ENCODE measurements at regions not wholly inside any gene's neighbourhood (a gene's known extent, or its start where the extent isn't known, plus 50 kb on each side); places are given as distances from the start of the nearest gene placed in this dataset.
"Not testable (repeated sequence)": the region's sequence is repeated elsewhere in the genome, so short reads cannot be mapped to it uniquely, and the experiment has no call there.

- H3K4me1 Mint-ChIP-seq (ENCODE audit: low read depth); DNase-seq (ENCODE audit: low spot score); H3K27me3 Mint-ChIP-seq (ENCODE audit: low read depth); H3K36me3 Mint-ChIP-seq (ENCODE audit: low read depth); intact Hi-C loops (cut with micrococcal nuclease); H3K27ac Mint-ChIP-seq; H3K4me3 Mint-ChIP-seq (ENCODE audit: low read depth); H3K9me3 Mint-ChIP-seq: not testable (repeated sequence)
Observed at GRCh38 chr13:58958097-58958496, 1205.6 kb downstream of the DIAPH3 start.

- H3K9me3 Mint-ChIP-seq = no peaks in the 10 kb centered on the region
- no peak overlapping the region for H3K4me3 Mint-ChIP-seq (ENCODE audit: low read depth)
- no peaks in the 10 kb centered on the region for H3K36me3 Mint-ChIP-seq (ENCODE audit: low read depth)
- H3K27me3 Mint-ChIP-seq (ENCODE audit: low read depth) = no peaks in the 10 kb centered on the region
- no peaks in the 10 kb centered on the region for H3K4me1 Mint-ChIP-seq (ENCODE audit: low read depth)
- intact Hi-C loops (cut with micrococcal nuclease) = no loop called here
- H3K27ac Mint-ChIP-seq = no peak overlapping the region
- DNase-seq (ENCODE audit: low spot score) = no peak
Observed at GRCh38 chr13:58960888-58961287, 1202.8 kb downstream of the DIAPH3 start.

- intact Hi-C loops (cut with micrococcal nuclease) = no loop called here
- Mint-ChIP-seq H3K9me3 (peaks cover 1% of the 10 kb centered on the region), H3K4me1 (ENCODE audit: low read depth) (no peaks in the 10 kb centered on the region), H3K27me3 (ENCODE audit: low read depth) (no peaks in the 10 kb centered on the region), H3K27ac (no peak overlapping the region), H3K4me3 (ENCODE audit: low read depth) (no peak overlapping the region), H3K36me3 (ENCODE audit: low read depth) (no peaks in the 10 kb centered on the region)
- DNase-seq (ENCODE audit: low spot score) = no peak
Observed at GRCh38 chr13:58963321-58963720, 1200.4 kb downstream of the DIAPH3 start.

- DNase-seq (ENCODE audit: low spot score) = no peak
- Mint-ChIP-seq H3K27me3 (ENCODE audit: low read depth) (no peaks in the 10 kb centered on the region), H3K4me1 (ENCODE audit: low read depth) (no peaks in the 10 kb centered on the region), H3K4me3 (ENCODE audit: low read depth) (no peak overlapping the region), H3K9me3 (peaks cover 4% of the 10 kb centered on the region), H3K27ac (no peak overlapping the region), H3K36me3 (ENCODE audit: low read depth) (no peaks in the 10 kb centered on the region)
- intact Hi-C loops (cut with micrococcal nuclease) = no loop called here
Observed at GRCh38 chr13:58964048-58964447, 1199.7 kb downstream of the DIAPH3 start.

- peaks cover 1% of the 10 kb centered on the region for H3K9me3 Mint-ChIP-seq
- no peaks in the 10 kb centered on the region for H3K4me1 Mint-ChIP-seq (ENCODE audit: low read depth)
- H3K27me3 Mint-ChIP-seq (ENCODE audit: low read depth) = no peaks in the 10 kb centered on the region
- H3K4me3 Mint-ChIP-seq (ENCODE audit: low read depth) = no peak overlapping the region
- intact Hi-C loops (cut with micrococcal nuclease) = no loop called here
- no peaks in the 10 kb centered on the region for H3K36me3 Mint-ChIP-seq (ENCODE audit: low read depth)
- no peak overlapping the region for H3K27ac Mint-ChIP-seq
- no peak for DNase-seq (ENCODE audit: low spot score)
Observed at GRCh38 chr13:58977085-58977484, 1186.6 kb downstream of the DIAPH3 start.

GRCh38 chr13:58978331-58978730 lies 1185.4 kb downstream of the DIAPH3 start:
- DNase-seq (ENCODE audit: low spot score) = no peak
- intact Hi-C loops (cut with micrococcal nuclease) = no loop called here
- peaks cover 14% of the 10 kb centered on the region for H3K9me3 Mint-ChIP-seq
- H3K27ac Mint-ChIP-seq = no peak overlapping the region
- H3K4me1 Mint-ChIP-seq (ENCODE audit: low read depth) = no peaks in the 10 kb centered on the region
- H3K4me3 Mint-ChIP-seq (ENCODE audit: low read depth) = no peak overlapping the region
- no peaks in the 10 kb centered on the region for H3K36me3 Mint-ChIP-seq (ENCODE audit: low read depth)
- H3K27me3 Mint-ChIP-seq (ENCODE audit: low read depth) = no peaks in the 10 kb centered on the region

- Mint-ChIP-seq H3K27ac (no peak overlapping the region), H3K27me3 (ENCODE audit: low read depth) (no peaks in the 10 kb centered on the region), H3K36me3 (ENCODE audit: low read depth) (no peaks in the 10 kb centered on the region), H3K4me3 (ENCODE audit: low read depth) (no peak overlapping the region), H3K4me1 (ENCODE audit: low read depth) (no peaks in the 10 kb centered on the region), H3K9me3 (peaks cover 26% of the 10 kb centered on the region)
- intact Hi-C loops (cut with micrococcal nuclease) = no loop called here
- no peak for DNase-seq (ENCODE audit: low spot score)
Observed at GRCh38 chr13:58979851-58980250, 1183.9 kb downstream of the DIAPH3 start.

- no peak overlapping the region for H3K27ac Mint-ChIP-seq
- peaks cover 32% of the 10 kb centered on the region for H3K9me3 Mint-ChIP-seq
Observed at GRCh38 chr13:58985845-58986244, 1177.9 kb downstream of the DIAPH3 start.

GRCh38 chr13:58989556-58989955 lies 1174.2 kb downstream of the DIAPH3 start:
- no peaks in the 10 kb centered on the region for H3K36me3 Mint-ChIP-seq (ENCODE audit: low read depth)
- no peak for DNase-seq (ENCODE audit: low spot score)
- no peak overlapping the region for H3K27ac Mint-ChIP-seq
- peaks cover 9% of the 10 kb centered on the region for H3K9me3 Mint-ChIP-seq
- no peak overlapping the region for H3K4me3 Mint-ChIP-seq (ENCODE audit: low read depth)
- intact Hi-C loops (cut with micrococcal nuclease) = no loop called here
- no peaks in the 10 kb centered on the region for H3K27me3 Mint-ChIP-seq (ENCODE audit: low read depth)
- no peaks in the 10 kb centered on the region for H3K4me1 Mint-ChIP-seq (ENCODE audit: low read depth)

More at GRCh38 chr13:58985845-58986244, 1177.9 kb downstream of the DIAPH3 start:
- H3K4me3 Mint-ChIP-seq (ENCODE audit: low read depth) = no peak overlapping the region
- DNase-seq (ENCODE audit: low spot score) = no peak
- intact Hi-C loops (cut with micrococcal nuclease) = no loop called here
- no peaks in the 10 kb centered on the region for H3K4me1 Mint-ChIP-seq (ENCODE audit: low read depth)
- H3K27me3 Mint-ChIP-seq (ENCODE audit: low read depth) = no peaks in the 10 kb centered on the region
- no peaks in the 10 kb centered on the region for H3K36me3 Mint-ChIP-seq (ENCODE audit: low read depth)

- Mint-ChIP-seq H3K4me3 (ENCODE audit: low read depth) (no peak overlapping the region), H3K27ac (no peak overlapping the region), H3K4me1 (ENCODE audit: low read depth) (no peaks in the 10 kb centered on the region), H3K36me3 (ENCODE audit: low read depth) (no peaks in the 10 kb centered on the region), H3K27me3 (ENCODE audit: low read depth) (no peaks in the 10 kb centered on the region), H3K9me3 (no peaks in the 10 kb centered on the region)
- intact Hi-C loops (cut with micrococcal nuclease) = no loop called here
- no peak for DNase-seq (ENCODE audit: low spot score)
Observed at GRCh38 chr13:58991826-58992477, 1171.8 kb downstream of the DIAPH3 start.

- Mint-ChIP-seq H3K4me3 (ENCODE audit: low read depth) (no peak overlapping the region), H3K4me1 (ENCODE audit: low read depth) (no peaks in the 10 kb centered on the region), H3K27ac (no peak overlapping the region), H3K9me3 (no peaks in the 10 kb centered on the region), H3K27me3 (ENCODE audit: low read depth) (no peaks in the 10 kb centered on the region), H3K36me3 (ENCODE audit: low read depth) (no peaks in the 10 kb centered on the region)
- intact Hi-C loops (cut with micrococcal nuclease) = no loop called here
- no peak for DNase-seq (ENCODE audit: low spot score)
Observed at GRCh38 chr13:58992478-58993042, 1171.2 kb downstream of the DIAPH3 start.

- Mint-ChIP-seq H3K4me1 (ENCODE audit: low read depth) (no peaks in the 10 kb centered on the region), H3K27ac (no peak overlapping the region), H3K4me3 (ENCODE audit: low read depth) (no peak overlapping the region), H3K9me3 (no peaks in the 10 kb centered on the region), H3K27me3 (ENCODE audit: low read depth) (no peaks in the 10 kb centered on the region), H3K36me3 (ENCODE audit: low read depth) (no peaks in the 10 kb centered on the region)
- intact Hi-C loops (cut with micrococcal nuclease) = no loop called here
- DNase-seq (ENCODE audit: low spot score) = no peak
Observed at GRCh38 chr13:58994077-58994476, 1169.7 kb downstream of the DIAPH3 start.

GRCh38 chr13:58994777-58995176 lies 1169.0 kb downstream of the DIAPH3 start:
- Mint-ChIP-seq H3K27ac (no peak overlapping the region), H3K4me3 (ENCODE audit: low read depth) (no peak overlapping the region), H3K9me3 (no peaks in the 10 kb centered on the region), H3K4me1 (ENCODE audit: low read depth) (no peaks in the 10 kb centered on the region), H3K36me3 (ENCODE audit: low read depth) (no peaks in the 10 kb centered on the region), H3K27me3 (ENCODE audit: low read depth) (no peaks in the 10 kb centered on the region)
- intact Hi-C loops (cut with micrococcal nuclease) = no loop called here
- DNase-seq (ENCODE audit: low spot score) = no peak

- no peak for DNase-seq (ENCODE audit: low spot score)
- no peaks in the 10 kb centered on the region for H3K36me3 Mint-ChIP-seq (ENCODE audit: low read depth)
- intact Hi-C loops (cut with micrococcal nuclease) = no loop called here
- H3K27me3 Mint-ChIP-seq (ENCODE audit: low read depth) = no peaks in the 10 kb centered on the region
- H3K27ac Mint-ChIP-seq = no peak overlapping the region
- H3K4me1 Mint-ChIP-seq (ENCODE audit: low read depth) = no peaks in the 10 kb centered on the region
- peaks cover 8% of the 10 kb centered on the region for H3K9me3 Mint-ChIP-seq
- H3K4me3 Mint-ChIP-seq (ENCODE audit: low read depth) = no peak overlapping the region
Observed at GRCh38 chr13:58998716-58999115, 1165.0 kb downstream of the DIAPH3 start.

Data from activated T-helper 2 cell treated with anti-CD3 and anti-CD28 coated beads, Interferon-gamma antibody, Interleukin-2, Interleukin-4, amounts not matched to agents 10 μg/mL and 5 μg/mL and 100 μg/mL, durations not matched to agents 14 hours and 24 hours and 36 hours (primary cell).